ENCODE measurements at regions not wholly inside any gene's neighbourhood (a gene's known extent, or its start where the extent isn't known, plus 50 kb on each side); places are given as distances from the start of the nearest gene placed in this dataset.
"Not testable (repeated sequence)": the region's sequence is repeated elsewhere in the genome, so short reads cannot be mapped to it uniquely, and the experiment has no call there.

GRCh38 chr3:115399750-115400149 is 223.6 kb upstream of the GAP43 start:
- no peak overlapping the region for H3K4me3 Mint-ChIP-seq
- TF ChIP-seq, protein P1, sequence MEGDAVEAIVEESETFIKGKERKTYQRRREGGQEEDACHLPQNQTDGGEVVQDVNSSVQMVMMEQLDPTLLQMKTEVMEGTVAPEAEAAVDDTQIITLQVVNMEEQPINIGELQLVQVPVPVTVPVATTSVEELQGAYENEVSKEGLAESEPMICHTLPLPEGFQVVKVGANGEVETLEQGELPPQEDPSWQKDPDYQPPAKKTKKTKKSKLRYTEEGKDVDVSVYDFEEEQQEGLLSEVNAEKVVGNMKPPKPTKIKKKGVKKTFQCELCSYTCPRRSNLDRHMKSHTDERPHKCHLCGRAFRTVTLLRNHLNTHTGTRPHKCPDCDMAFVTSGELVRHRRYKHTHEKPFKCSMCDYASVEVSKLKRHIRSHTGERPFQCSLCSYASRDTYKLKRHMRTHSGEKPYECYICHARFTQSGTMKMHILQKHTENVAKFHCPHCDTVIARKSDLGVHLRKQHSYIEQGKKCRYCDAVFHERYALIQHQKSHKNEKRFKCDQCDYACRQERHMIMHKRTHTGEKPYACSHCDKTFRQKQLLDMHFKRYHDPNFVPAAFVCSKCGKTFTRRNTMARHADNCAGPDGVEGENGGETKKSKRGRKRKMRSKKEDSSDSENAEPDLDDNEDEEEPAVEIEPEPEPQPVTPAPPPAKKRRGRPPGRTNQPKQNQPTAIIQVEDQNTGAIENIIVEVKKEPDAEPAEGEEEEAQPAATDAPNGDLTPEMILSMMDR (IDR thresholded peaks at IDR 0.05; ENCODE audit: unreplicated experiment in 3 of 3) = no peak
- H3K9me3 Mint-ChIP-seq = no peaks in the 10 kb centered on the region
- H3K4me1 Mint-ChIP-seq = peaks cover under 1% of the 10 kb centered on the region
- no peaks in the 10 kb centered on the region for H3K36me3 Mint-ChIP-seq (ENCODE audit: low read depth)
- H3K27me3 Mint-ChIP-seq (ENCODE audit: low read depth) = no peaks in the 10 kb centered on the region
- H3K27ac Mint-ChIP-seq = no peak overlapping the region

- TF ChIP-seq, protein P1 (IDR thresholded peaks at IDR 0.05; ENCODE audit: unreplicated experiment in 3 of 3) = no peak
- Mint-ChIP-seq H3K27me3 (ENCODE audit: low read depth) (no peaks in the 10 kb centered on the region), H3K27ac (no peak overlapping the region), H3K4me1 (peaks cover 9% of the 10 kb centered on the region), H3K36me3 (ENCODE audit: low read depth) (no peaks in the 10 kb centered on the region), H3K4me3 (no peak overlapping the region), H3K9me3 (no peaks in the 10 kb centered on the region)
Measured at GRCh38 chr3:115401298-115401697, 222.0 kb upstream of the GAP43 start.

DNA sequence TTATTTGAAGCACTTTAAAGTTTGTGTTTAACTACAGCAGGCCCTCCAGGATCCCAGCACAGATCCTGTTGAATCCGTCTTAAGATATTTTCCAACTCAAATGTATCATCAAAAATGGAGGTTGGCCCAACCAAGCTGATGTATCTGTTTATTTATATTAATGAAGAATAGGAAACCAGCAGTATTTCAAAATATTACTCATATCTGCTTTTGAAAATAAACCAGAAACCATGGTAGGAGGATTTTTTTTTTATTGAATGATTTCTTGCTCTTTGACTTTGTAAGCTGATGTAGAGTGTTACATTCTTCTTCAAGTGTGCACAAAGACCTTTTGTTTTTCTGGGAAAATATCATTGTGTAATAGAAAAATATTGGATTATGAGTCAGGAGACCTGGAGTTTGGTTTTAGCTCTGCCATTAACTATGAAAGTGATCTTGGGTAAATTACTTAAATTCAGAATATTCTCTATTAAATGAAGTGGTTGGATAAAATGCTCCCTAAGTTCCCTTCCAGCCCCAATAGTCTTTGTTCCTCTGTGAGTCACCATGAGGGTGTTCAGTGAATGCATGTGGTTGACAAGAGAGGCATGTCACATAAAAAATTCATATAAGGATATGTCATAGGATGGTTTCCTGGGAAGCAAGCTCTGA is 221.3 kb upstream of the GAP43 start:
- Mint-ChIP-seq H3K36me3 (ENCODE audit: low read depth) (no peaks in the 10 kb centered on the region), H3K27me3 (ENCODE audit: low read depth) (no peaks in the 10 kb centered on the region), H3K4me3 (no peak overlapping the region), H3K9me3 (no peaks in the 10 kb centered on the region), H3K4me1 (peaks cover 9% of the 10 kb centered on the region), H3K27ac (no peak overlapping the region)
- TF ChIP-seq, protein P1 (IDR thresholded peaks at IDR 0.05; ENCODE audit: unreplicated experiment in 3 of 3) = no peak

- TF ChIP-seq, protein P1 (IDR thresholded peaks at IDR 0.05; ENCODE audit: unreplicated experiment in 3 of 3) = no peak
- Mint-ChIP-seq H3K36me3 (ENCODE audit: low read depth) (no peaks in the 10 kb centered on the region), H3K9me3 (no peaks in the 10 kb centered on the region), H3K4me3 (no peak overlapping the region), H3K27me3 (ENCODE audit: low read depth) (no peaks in the 10 kb centered on the region), H3K4me1 (peaks cover 9% of the 10 kb centered on the region), H3K27ac (no peak overlapping the region)
Measured at GRCh38 chr3:115402651-115403050, 220.7 kb upstream of the GAP43 start.

DNA sequence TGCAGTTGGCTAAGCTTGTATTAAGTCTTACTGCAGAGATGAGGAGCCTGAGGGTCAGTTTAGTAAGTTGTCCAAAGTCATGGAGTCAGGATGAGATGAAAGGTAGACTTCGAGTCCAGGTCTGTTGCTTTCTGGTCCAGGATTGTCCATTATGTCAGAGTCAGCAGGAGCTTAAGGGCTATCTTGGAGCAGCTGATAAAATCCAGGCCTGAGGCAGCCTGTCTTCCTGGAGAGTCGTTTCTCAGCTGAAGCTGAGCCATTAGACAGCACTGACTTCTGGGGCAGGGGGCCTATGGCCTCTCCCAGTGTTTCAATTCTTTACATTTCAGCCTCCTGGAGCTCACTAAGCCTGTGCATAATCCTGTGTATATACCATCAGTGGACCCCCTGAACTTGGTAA is 219.5 kb upstream of the GAP43 start:
- Mint-ChIP-seq H3K9me3 (no peaks in the 10 kb centered on the region), H3K27ac (no peak overlapping the region), H3K36me3 (ENCODE audit: low read depth) (no peaks in the 10 kb centered on the region), H3K4me3 (no peak overlapping the region), H3K27me3 (ENCODE audit: low read depth) (peaks cover 4% of the 10 kb centered on the region), H3K4me1 (peaks cover 9% of the 10 kb centered on the region)
- TF ChIP-seq, protein P1 (IDR thresholded peaks at IDR 0.05; ENCODE audit: unreplicated experiment in 3 of 3) = no peak

- H3K4me1 Mint-ChIP-seq = peaks cover 9% of the 10 kb centered on the region
- no peaks in the 10 kb centered on the region for H3K9me3 Mint-ChIP-seq
- peaks cover 4% of the 10 kb centered on the region for H3K27me3 Mint-ChIP-seq (ENCODE audit: low read depth)
- H3K27ac Mint-ChIP-seq = no peak overlapping the region
- no peaks in the 10 kb centered on the region for H3K36me3 Mint-ChIP-seq (ENCODE audit: low read depth)
- no peak overlapping the region for H3K4me3 Mint-ChIP-seq
- TF ChIP-seq, protein P1 (IDR thresholded peaks at IDR 0.05; ENCODE audit: unreplicated experiment in 3 of 3) = no peak
Measured at GRCh38 chr3:115409596-115409995, 213.7 kb upstream of the GAP43 start.

- not testable (repeated sequence) for H3K9me3 Mint-ChIP-seq; H3K27ac Mint-ChIP-seq; H3K36me3 Mint-ChIP-seq (ENCODE audit: low read depth); H3K27me3 Mint-ChIP-seq (ENCODE audit: low read depth); H3K4me1 Mint-ChIP-seq; H3K4me3 Mint-ChIP-seq
Measured at GRCh38 chr3:115414610-115415009, 208.7 kb upstream of the GAP43 start.

Data from nephron (organoid).